ENCODE measurements at regions not wholly inside any gene's neighbourhood (a gene's known extent, or its start where the extent isn't known, plus 50 kb on each side); places are given as distances from the start of the nearest gene placed in this dataset.
A peak's percentile ranks its signal among the peaks of the same experiment; 100 is the strongest.
"Not testable (repeated sequence)": the region's sequence is repeated elsewhere in the genome, so short reads cannot be mapped to it uniquely, and the experiment has no call there.

- no peak for DNase-seq
Measured at GRCh38 chr19:28103921-28104320, 1109.0 kb downstream of the UQCRFS1 start.

- DNase-seq: not testable (repeated sequence)
Measured at GRCh38 chr19:28084659-28085157, 1128.2 kb downstream of the UQCRFS1 start.

- no peak for DNase-seq
Measured at GRCh38 chr19:28076628-28077027, 1136.3 kb downstream of the UQCRFS1 start.

- no peak for DNase-seq
Measured at GRCh38 chr19:28075229-28075628, 1137.7 kb downstream of the UQCRFS1 start.

GRCh38 chr19:28074773-28075172 is 1138.2 kb downstream of the UQCRFS1 start:
- DNase-seq: no peak

GRCh38 chr19:28067882-28068281 is 1145.1 kb downstream of the UQCRFS1 start:
- DNase-seq: no peak

GRCh38 chr19:28066988-28067387 is 1146.0 kb downstream of the UQCRFS1 start:
- no peak for DNase-seq

- DNase-seq: no peak
Measured at GRCh38 chr19:28066161-28066560, 1146.8 kb downstream of the UQCRFS1 start.

- no peak for DNase-seq
Measured at GRCh38 chr19:28065026-28065425, 1147.9 kb downstream of the UQCRFS1 start.

- no peak for DNase-seq
Measured at GRCh38 chr19:28063702-28064101, 1149.2 kb downstream of the UQCRFS1 start.

GRCh38 chr19:28061111-28061510 is 1151.8 kb downstream of the UQCRFS1 start:
- DNase-seq: no peak

- not testable (repeated sequence) for DNase-seq
Measured at GRCh38 chr19:28057026-28057425, 1155.9 kb downstream of the UQCRFS1 start.

GRCh38 chr19:28051047-28051446 is 1161.9 kb downstream of the UQCRFS1 start:
- DNase-seq: no peak

- DNase-seq: no peak
Measured at GRCh38 chr19:28049875-28050274, 1163.1 kb downstream of the UQCRFS1 start.

GRCh38 chr19:28046932-28047331 is 1166.0 kb downstream of the UQCRFS1 start:
- no peak for DNase-seq

GRCh38 chr19:28045621-28046020 is 1167.3 kb downstream of the UQCRFS1 start:
- DNase-seq: no peak

- no peak for DNase-seq
Measured at GRCh38 chr19:28044477-28044876, 1168.5 kb downstream of the UQCRFS1 start.

GRCh38 chr19:28042516-28042915 is 1170.4 kb downstream of the UQCRFS1 start:
- DNase-seq: peak in 1 of 3 donors; percentile 6

GRCh38 chr19:28039677-28040381 is 1173.1 kb downstream of the UQCRFS1 start:
- DNase-seq: peak in 1 of 3 donors; percentile 3

GRCh38 chr19:28037186-28037585 is 1175.8 kb downstream of the UQCRFS1 start:
- DNase-seq: no peak

- DNase-seq: no peak
Measured at GRCh38 chr19:28036486-28036885, 1176.5 kb downstream of the UQCRFS1 start.

GRCh38 chr19:28034936-28035335 is 1178.0 kb downstream of the UQCRFS1 start:
- no peak for DNase-seq

GRCh38 chr19:28028881-28029444 is 1184.0 kb downstream of the UQCRFS1 start:
- DNase-seq: no peak

GRCh38 chr19:28027116-28027515 is 1185.8 kb downstream of the UQCRFS1 start:
- no peak for DNase-seq

All from muscle of back (tissue), 3 donors.